NOMO-1 (cell line): ENCODE measurements at regions not wholly inside any gene's neighbourhood (a gene's known extent, or its start where the extent isn't known, plus 50 kb on each side); places are given as distances from the start of the nearest gene placed in this dataset.
"Not testable (repeated sequence)": the region's sequence is repeated elsewhere in the genome, so short reads cannot be mapped to it uniquely, and the experiment has no call there.

Experiments
- DNase-seq, 2 experiments: peaks; one replicate each; lab custom pipeline; 2025; ENCODE audit not compliant: unreplicated experiment in 2 of 2; lab: John Stamatoyannopoulos, UW

- no peak for DNase-seq
These were observed 716.4 kb upstream of the ZNF804A start for GRCh38 chr2:183881978-183882377.

GRCh38 chr2:183892315-183892941 is 705.9 kb upstream of the ZNF804A start:
- no peak for DNase-seq

- DNase-seq: no peak
These were observed 699.7 kb upstream of the ZNF804A start for GRCh38 chr2:183898641-183899040.

- no peak for DNase-seq
These were observed 696.4 kb upstream of the ZNF804A start for GRCh38 chr2:183901931-183902330.

- DNase-seq: no peak
These were observed 695.3 kb upstream of the ZNF804A start for GRCh38 chr2:183903026-183903425.

- not testable (repeated sequence) for DNase-seq
These were observed 682.3 kb upstream of the ZNF804A start for GRCh38 chr2:183916041-183916440.

- DNase-seq: no peak
These were observed 679.2 kb upstream of the ZNF804A start for GRCh38 chr2:183919167-183919566.

GRCh38 chr2:183919926-183920325 is 678.4 kb upstream of the ZNF804A start:
- no peak for DNase-seq

GRCh38 chr2:183925281-183925680 is 673.0 kb upstream of the ZNF804A start:
- no peak for DNase-seq

GRCh38 chr2:183926433-183926832 is 671.9 kb upstream of the ZNF804A start:
- no peak for DNase-seq

- DNase-seq: no peak
These were observed 670.7 kb upstream of the ZNF804A start for GRCh38 chr2:183927406-183928325.

- DNase-seq: no peak
These were observed 663.3 kb upstream of the ZNF804A start for GRCh38 chr2:183935005-183935404.

- no peak for DNase-seq
These were observed 661.1 kb upstream of the ZNF804A start for GRCh38 chr2:183937220-183937619.

- no peak for DNase-seq
These were observed 652.1 kb upstream of the ZNF804A start for GRCh38 chr2:183946193-183946592.

GRCh38 chr2:183948861-183949260 is 649.5 kb upstream of the ZNF804A start:
- DNase-seq: no peak

GRCh38 chr2:183950673-183951072 is 647.7 kb upstream of the ZNF804A start:
- DNase-seq: no peak

GRCh38 chr2:183951630-183952029 is 646.7 kb upstream of the ZNF804A start:
- no peak for DNase-seq

GRCh38 chr2:183952741-183953140 is 645.6 kb upstream of the ZNF804A start:
- no peak for DNase-seq

- no peak for DNase-seq
These were observed 634.7 kb upstream of the ZNF804A start for GRCh38 chr2:183963609-183964008.

GRCh38 chr2:183964565-183964964 is 633.8 kb upstream of the ZNF804A start:
- DNase-seq: no peak

- DNase-seq: no peak
These were observed 630.6 kb upstream of the ZNF804A start for GRCh38 chr2:183967756-183968155.

GRCh38 chr2:183975676-183976075 is 622.7 kb upstream of the ZNF804A start:
- not testable (repeated sequence) for DNase-seq
